ENCODE measurements at regions not wholly inside any gene's neighbourhood (a gene's known extent, or its start where the extent isn't known, plus 50 kb on each side); places are given as distances from the start of the nearest gene placed in this dataset.

DNA sequence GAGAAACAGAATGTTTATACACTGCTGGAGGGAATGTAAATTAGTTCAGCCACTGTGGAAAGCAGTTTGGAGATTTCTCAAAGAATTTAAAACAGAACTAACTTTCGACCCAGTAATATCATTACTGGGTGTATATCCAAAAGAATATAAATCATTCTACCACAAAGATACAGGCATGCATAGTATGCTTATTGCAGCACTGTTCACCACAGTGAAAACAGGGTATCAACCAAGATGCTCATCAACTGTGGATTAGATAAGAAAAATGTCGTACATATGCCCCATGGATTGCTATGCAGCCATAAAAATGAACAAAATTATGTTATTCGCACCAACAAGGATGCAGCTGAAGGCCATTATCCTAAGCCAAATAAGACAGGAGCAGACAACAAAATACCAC, 343.1 kb upstream of the KCND2 start:
- Histone ChIP-seq H3K9ac (ENCODE audit: low read depth in 1 of 2, low read length in 2 of 2) (no peak overlapping the region), H3K36me3 (ENCODE audit: control insufficient read depth in 4 of 4, insufficient read depth in 3 of 4, low read depth in 1 of 4, low read length in 3 of 4) (no peaks in the 10 kb centered on the region), H3K4me1 (ENCODE audit: control insufficient read depth in 4 of 4, insufficient read depth in 4 of 4, low read length in 3 of 4) (no peaks in the 10 kb centered on the region), H3K27ac (ENCODE audit: low read depth in 1 of 2, low read length in 2 of 2) (no peak overlapping the region), H3K27me3 (ENCODE audit: control insufficient read depth in 4 of 4, insufficient read depth in 4 of 4, low read length in 3 of 4) (no peaks in the 10 kb centered on the region), H3K9me3 (ENCODE audit: control insufficient read depth in 4 of 4, low read length in 3 of 4) (no peaks in the 10 kb centered on the region), H3K4me3 (ENCODE audit: low read depth in 1 of 3, low read length in 3 of 3) (no peak overlapping the region)
- WGBS: 69% methylated on average over 3 of the region's 3 CpGs
- TF ChIP-seq FOXA1 (IDR thresholded peaks at IDR 0.05) (no peak), GABPA (IDR thresholded peaks at IDR 0.05 in 1 of 2, conservative IDR thresholded peaks at IDR 0.05 in 1 of 2) (no peak), JUND (IDR thresholded peaks at IDR 0.05) (no peak), RXRA (IDR thresholded peaks at IDR 0.05) (no peak), SP1 (IDR thresholded peaks at IDR 0.05) (no peak), HNF4G (IDR thresholded peaks at IDR 0.05) (no peak), TAF1 (conservative IDR thresholded peaks at IDR 0.05) (no peak), HNF4A (conservative IDR thresholded peaks at IDR 0.05) (no peak), FOXA2 (IDR thresholded peaks at IDR 0.05) (no peak), RAD21 (IDR thresholded peaks at IDR 0.05) (no peak), YY1 (IDR thresholded peaks at IDR 0.05) (no peak), EGR1 (IDR thresholded peaks at IDR 0.05; ENCODE audit: low read depth in 2 of 2) (no peak), NR2F2 (IDR thresholded peaks at IDR 0.05) (no peak)
- TF ChIP-seq, protein P1, sequence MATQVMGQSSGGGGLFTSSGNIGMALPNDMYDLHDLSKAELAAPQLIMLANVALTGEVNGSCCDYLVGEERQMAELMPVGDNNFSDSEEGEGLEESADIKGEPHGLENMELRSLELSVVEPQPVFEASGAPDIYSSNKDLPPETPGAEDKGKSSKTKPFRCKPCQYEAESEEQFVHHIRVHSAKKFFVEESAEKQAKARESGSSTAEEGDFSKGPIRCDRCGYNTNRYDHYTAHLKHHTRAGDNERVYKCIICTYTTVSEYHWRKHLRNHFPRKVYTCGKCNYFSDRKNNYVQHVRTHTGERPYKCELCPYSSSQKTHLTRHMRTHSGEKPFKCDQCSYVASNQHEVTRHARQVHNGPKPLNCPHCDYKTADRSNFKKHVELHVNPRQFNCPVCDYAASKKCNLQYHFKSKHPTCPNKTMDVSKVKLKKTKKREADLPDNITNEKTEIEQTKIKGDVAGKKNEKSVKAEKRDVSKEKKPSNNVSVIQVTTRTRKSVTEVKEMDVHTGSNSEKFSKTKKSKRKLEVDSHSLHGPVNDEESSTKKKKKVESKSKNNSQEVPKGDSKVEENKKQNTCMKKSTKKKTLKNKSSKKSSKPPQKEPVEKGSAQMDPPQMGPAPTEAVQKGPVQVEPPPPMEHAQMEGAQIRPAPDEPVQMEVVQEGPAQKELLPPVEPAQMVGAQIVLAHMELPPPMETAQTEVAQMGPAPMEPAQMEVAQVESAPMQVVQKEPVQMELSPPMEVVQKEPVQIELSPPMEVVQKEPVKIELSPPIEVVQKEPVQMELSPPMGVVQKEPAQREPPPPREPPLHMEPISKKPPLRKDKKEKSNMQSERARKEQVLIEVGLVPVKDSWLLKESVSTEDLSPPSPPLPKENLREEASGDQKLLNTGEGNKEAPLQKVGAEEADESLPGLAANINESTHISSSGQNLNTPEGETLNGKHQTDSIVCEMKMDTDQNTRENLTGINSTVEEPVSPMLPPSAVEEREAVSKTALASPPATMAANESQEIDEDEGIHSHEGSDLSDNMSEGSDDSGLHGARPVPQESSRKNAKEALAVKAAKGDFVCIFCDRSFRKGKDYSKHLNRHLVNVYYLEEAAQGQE (IDR thresholded peaks at IDR 0.05): no peak
- TF ChIP-seq, protein P2, sequence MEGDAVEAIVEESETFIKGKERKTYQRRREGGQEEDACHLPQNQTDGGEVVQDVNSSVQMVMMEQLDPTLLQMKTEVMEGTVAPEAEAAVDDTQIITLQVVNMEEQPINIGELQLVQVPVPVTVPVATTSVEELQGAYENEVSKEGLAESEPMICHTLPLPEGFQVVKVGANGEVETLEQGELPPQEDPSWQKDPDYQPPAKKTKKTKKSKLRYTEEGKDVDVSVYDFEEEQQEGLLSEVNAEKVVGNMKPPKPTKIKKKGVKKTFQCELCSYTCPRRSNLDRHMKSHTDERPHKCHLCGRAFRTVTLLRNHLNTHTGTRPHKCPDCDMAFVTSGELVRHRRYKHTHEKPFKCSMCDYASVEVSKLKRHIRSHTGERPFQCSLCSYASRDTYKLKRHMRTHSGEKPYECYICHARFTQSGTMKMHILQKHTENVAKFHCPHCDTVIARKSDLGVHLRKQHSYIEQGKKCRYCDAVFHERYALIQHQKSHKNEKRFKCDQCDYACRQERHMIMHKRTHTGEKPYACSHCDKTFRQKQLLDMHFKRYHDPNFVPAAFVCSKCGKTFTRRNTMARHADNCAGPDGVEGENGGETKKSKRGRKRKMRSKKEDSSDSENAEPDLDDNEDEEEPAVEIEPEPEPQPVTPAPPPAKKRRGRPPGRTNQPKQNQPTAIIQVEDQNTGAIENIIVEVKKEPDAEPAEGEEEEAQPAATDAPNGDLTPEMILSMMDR (IDR thresholded peaks at IDR 0.05; ENCODE audit: low read depth, low read length, missing input control): no peak
- TF ChIP-seq, protein P3, sequence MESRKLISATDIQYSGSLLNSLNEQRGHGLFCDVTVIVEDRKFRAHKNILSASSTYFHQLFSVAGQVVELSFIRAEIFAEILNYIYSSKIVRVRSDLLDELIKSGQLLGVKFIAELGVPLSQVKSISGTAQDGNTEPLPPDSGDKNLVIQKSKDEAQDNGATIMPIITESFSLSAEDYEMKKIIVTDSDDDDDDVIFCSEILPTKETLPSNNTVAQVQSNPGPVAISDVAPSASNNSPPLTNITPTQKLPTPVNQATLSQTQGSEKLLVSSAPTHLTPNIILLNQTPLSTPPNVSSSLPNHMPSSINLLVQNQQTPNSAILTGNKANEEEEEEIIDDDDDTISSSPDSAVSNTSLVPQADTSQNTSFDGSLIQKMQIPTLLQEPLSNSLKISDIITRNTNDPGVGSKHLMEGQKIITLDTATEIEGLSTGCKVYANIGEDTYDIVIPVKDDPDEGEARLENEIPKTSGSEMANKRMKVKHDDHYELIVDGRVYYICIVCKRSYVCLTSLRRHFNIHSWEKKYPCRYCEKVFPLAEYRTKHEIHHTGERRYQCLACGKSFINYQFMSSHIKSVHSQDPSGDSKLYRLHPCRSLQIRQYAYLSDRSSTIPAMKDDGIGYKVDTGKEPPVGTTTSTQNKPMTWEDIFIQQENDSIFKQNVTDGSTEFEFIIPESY (IDR thresholded peaks at IDR 0.05): no peak
- TF ChIP-seq, protein P4, sequence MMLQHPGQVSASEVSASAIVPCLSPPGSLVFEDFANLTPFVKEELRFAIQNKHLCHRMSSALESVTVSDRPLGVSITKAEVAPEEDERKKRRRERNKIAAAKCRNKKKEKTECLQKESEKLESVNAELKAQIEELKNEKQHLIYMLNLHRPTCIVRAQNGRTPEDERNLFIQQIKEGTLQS (IDR thresholded peaks at IDR 0.05): no peak
- TF ChIP-seq, protein P5, sequence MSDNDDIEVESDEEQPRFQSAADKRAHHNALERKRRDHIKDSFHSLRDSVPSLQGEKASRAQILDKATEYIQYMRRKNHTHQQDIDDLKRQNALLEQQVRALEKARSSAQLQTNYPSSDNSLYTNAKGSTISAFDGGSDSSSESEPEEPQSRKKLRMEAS (IDR thresholded peaks at IDR 0.05): no peak
- DNase-seq (ENCODE audit: low spot score): no peak

Data from liver (tissue), 8 donors.